DND-41 (cell line): ENCODE measurements at regions not wholly inside any gene's neighbourhood (a gene's known extent, or its start where the extent isn't known, plus 50 kb on each side); places are given as distances from the start of the nearest gene placed in this dataset.

Experiments used
- ATAC-seq: fragments of 200-7000 bp; cut with Tn5 transposase; 3 replicates; pipeline ENCODE4 v1.9.1; 2021; ENCODE audit warnings: low read depth; ENCODE audit not compliant: insufficient read depth
- DNase-seq: peaks from one replicate; pipeline ENCODE4 v3.0.0-alpha.2; 2020
- H2AFZ ChIP-seq: 2 replicates; pipeline ENCODE4 v1.6.0; 2012; ENCODE audit warnings: low read depth, low read length
- H3K27ac ChIP-seq: 2 replicates; pipeline ENCODE4 v1.5.1; 2012; ENCODE audit warnings: low read length, inconsistent platforms
- H3K27me3 ChIP-seq: fragments of 200-600 bp; sonication (generic); 2 replicates; pipeline ENCODE4 v1.6.0; 2012; ENCODE audit warnings: low read length, mild to moderate bottlenecking, inconsistent platforms; ENCODE audit not compliant: insufficient read depth, poor library complexity
- H3K36me3 ChIP-seq: 2 replicates; pipeline ENCODE4 v1.5.1; 2012; ENCODE audit warnings: low read length, inconsistent platforms; ENCODE audit not compliant: insufficient read depth
- H3K4me1 ChIP-seq: 2 replicates; pipeline ENCODE4 v1.5.1; 2012; ENCODE audit warnings: mild to moderate bottlenecking, low read length; ENCODE audit not compliant: insufficient read depth
- H3K4me2 ChIP-seq: 2 replicates; pipeline ENCODE4 v1.6.0; 2012; ENCODE audit warnings: mild to moderate bottlenecking, moderate library complexity, low read length, inconsistent platforms; ENCODE audit not compliant: insufficient read depth
- H3K4me3 ChIP-seq, 2 experiments: fragments of 200-600 bp in 1 of 2; shearing (Covaris generic) in 1 of 2; 2 replicates each; pipeline ENCODE4 v1.5.1; 2012 to 2016; ENCODE audit warnings: inconsistent platforms in 2 of 2, low read length in 2 of 2, mild to moderate bottlenecking in 2 of 2, low read depth in 1 of 2, moderate library complexity in 1 of 2
- H3K79me2 ChIP-seq: 2 replicates; pipeline ENCODE4 v1.6.0; 2012; ENCODE audit warnings: low read length, inconsistent platforms; ENCODE audit not compliant: insufficient read depth
- H3K9ac ChIP-seq: 2 replicates; pipeline ENCODE4 v1.6.0; 2012; ENCODE audit warnings: low read depth, mild to moderate bottlenecking, inconsistent platforms, low read length, moderate library complexity
- H3K9me3 ChIP-seq: 2 replicates; pipeline ENCODE4 v1.5.1; 2012; ENCODE audit warnings: low read length, moderate library complexity, mild to moderate bottlenecking, inconsistent platforms; ENCODE audit not compliant: insufficient read depth, severe bottlenecking
- H4K20me1 ChIP-seq: 2 replicates; pipeline ENCODE4 v1.6.0; 2012; ENCODE audit warnings: low read length; ENCODE audit not compliant: insufficient read depth
- CTCF ChIP-seq: IDR thresholded peaks from 2 replicates; pipeline ENCODE4 v1.5.1; 2012; ENCODE audit warnings: borderline replicate concordance, low read length, moderate library complexity, mild to moderate bottlenecking; ENCODE audit not compliant: poor library complexity, severe bottlenecking; ENCODE audit errors: extremely low read depth
- EZH2 ChIP-seq: IDR thresholded peaks from 3 replicates; pipeline ENCODE4 v1.6.1; 2012; ENCODE audit warnings: borderline replicate concordance, low read depth, mild to moderate bottlenecking, moderate library complexity, low read length, inconsistent platforms; ENCODE audit not compliant: severe bottlenecking

GRCh38 chr2:2493496-2493895, 162.4 kb upstream of the MYT1L start:
- TF ChIP-seq EZH2 (no peak), CTCF (no peak)
- Histone ChIP-seq H3K4me1 (no peaks in the 10 kb centered on the region), H4K20me1 (no peaks in the 10 kb centered on the region), H3K36me3 (no peaks in the 10 kb centered on the region), H3K4me2 (no peak overlapping the region), H2AFZ (no peak overlapping the region), H3K79me2 (no peaks in the 10 kb centered on the region), H3K27me3 (no peaks in the 10 kb centered on the region), H3K9ac (no peak overlapping the region), H3K4me3 (no peak overlapping the region), H3K9me3 (no peaks in the 10 kb centered on the region), H3K27ac (no peak overlapping the region)
- no peak for ATAC-seq
- DNase-seq = no peak

- ATAC-seq = no peak
- Histone ChIP-seq H2AFZ (no peak overlapping the region), H3K4me2 (no peak overlapping the region), H3K27ac (no peak overlapping the region), H3K4me3 (no peak overlapping the region), H3K36me3 (no peaks in the 10 kb centered on the region), H4K20me1 (no peaks in the 10 kb centered on the region), H3K9me3 (no peaks in the 10 kb centered on the region), H3K4me1 (no peaks in the 10 kb centered on the region), H3K9ac (no peak overlapping the region), H3K79me2 (no peaks in the 10 kb centered on the region), H3K27me3 (no peaks in the 10 kb centered on the region)
- TF ChIP-seq EZH2 (no peak), CTCF (no peak)
- no peak for DNase-seq
Measured at GRCh38 chr2:2492800-2493199, 161.7 kb upstream of the MYT1L start.

GRCh38 chr2:2491964-2492363, 160.9 kb upstream of the MYT1L start:
- TF ChIP-seq EZH2 (no peak), CTCF (no peak)
- ATAC-seq = no peak
- no peak overlapping the region for H3K9ac ChIP-seq
- H3K27me3 ChIP-seq = no peaks in the 10 kb centered on the region
- H3K36me3 ChIP-seq = no peaks in the 10 kb centered on the region
- no peak overlapping the region for H3K4me3 ChIP-seq
- no peak for DNase-seq
- H2AFZ ChIP-seq = no peak overlapping the region
- H4K20me1 ChIP-seq = no peaks in the 10 kb centered on the region
- H3K4me1 ChIP-seq = no peaks in the 10 kb centered on the region
- no peak overlapping the region for H3K4me2 ChIP-seq
- H3K9me3 ChIP-seq = no peaks in the 10 kb centered on the region
- no peaks in the 10 kb centered on the region for H3K79me2 ChIP-seq
- H3K27ac ChIP-seq = no peak overlapping the region

GRCh38 chr2:2484301-2484700, 153.2 kb upstream of the MYT1L start:
- Histone ChIP-seq H3K4me1 (no peaks in the 10 kb centered on the region), H3K79me2 (no peaks in the 10 kb centered on the region), H4K20me1 (no peaks in the 10 kb centered on the region)

More at GRCh38 chr2:2484301-2484700, 153.2 kb upstream of the MYT1L start:
- Histone ChIP-seq H3K9me3 (no peaks in the 10 kb centered on the region), H3K4me3 (no peak overlapping the region), H3K27me3 (no peaks in the 10 kb centered on the region), H2AFZ (no peak overlapping the region), H3K9ac (no peak overlapping the region), H3K4me2 (no peak overlapping the region), H3K36me3 (no peaks in the 10 kb centered on the region), H3K27ac (no peak overlapping the region)
- TF ChIP-seq CTCF = no peak
- no peak for TF ChIP-seq EZH2
- no peak for DNase-seq
- ATAC-seq = no peak
